GM12874 (cell line): ENCODE measurements at regions not wholly inside any gene's neighbourhood (a gene's known extent, or its start where the extent isn't known, plus 50 kb on each side); places are given as distances from the start of the nearest gene placed in this dataset.

Experiments used
- CTCF ChIP-seq: IDR thresholded peaks from 2 replicates; pipeline ENCODE4 v1.5.1; 2011; ENCODE audit warnings: low read depth, mild to moderate bottlenecking, control low read depth, low read length, moderate library complexity; ENCODE audit not compliant: insufficient read depth

DNA sequence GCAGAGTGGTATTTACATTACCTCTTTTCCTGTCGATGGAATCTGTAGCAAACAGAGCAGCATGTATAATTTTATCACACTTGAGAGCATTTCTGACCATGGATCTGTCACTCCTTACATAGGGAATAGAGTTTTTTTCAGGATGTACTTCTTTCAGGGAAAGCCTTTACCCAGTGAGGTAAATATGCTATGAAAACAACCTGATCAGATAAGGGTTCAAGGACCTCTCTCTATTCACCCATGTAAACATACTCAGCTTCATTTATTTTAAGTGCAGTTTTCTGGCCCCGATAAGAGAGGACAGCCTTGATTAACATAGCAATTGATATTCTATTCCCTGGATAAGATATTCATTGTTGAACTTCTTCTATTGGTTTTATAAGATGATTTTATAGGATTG lies 87.3 kb upstream of the ESX1 start:
- no peak for TF ChIP-seq CTCF

- TF ChIP-seq CTCF: no peak
These were observed 81.0 kb upstream of the ESX1 start for GRCh38 chrX:104335756-104336155.

DNA sequence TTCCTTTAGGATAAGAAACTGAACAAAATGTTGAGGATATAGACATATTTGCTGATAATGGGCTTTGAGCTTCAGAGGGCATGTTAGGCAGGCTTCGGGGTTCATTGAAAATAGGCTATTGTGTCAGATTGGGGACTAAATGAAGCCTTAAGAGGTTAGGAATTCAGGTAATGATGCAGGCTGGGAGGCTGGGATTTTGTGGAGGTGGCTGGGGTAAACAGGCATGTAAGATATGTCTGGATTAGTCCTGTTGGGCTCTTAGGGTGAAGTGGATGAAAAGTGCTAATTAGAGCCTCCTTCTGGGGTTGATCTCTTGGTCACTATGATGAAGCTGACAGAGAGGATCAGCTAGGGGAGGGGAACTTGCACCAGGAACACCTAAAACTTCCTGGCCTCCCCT lies 80.2 kb upstream of the ESX1 start:
- TF ChIP-seq CTCF: no peak

DNA sequence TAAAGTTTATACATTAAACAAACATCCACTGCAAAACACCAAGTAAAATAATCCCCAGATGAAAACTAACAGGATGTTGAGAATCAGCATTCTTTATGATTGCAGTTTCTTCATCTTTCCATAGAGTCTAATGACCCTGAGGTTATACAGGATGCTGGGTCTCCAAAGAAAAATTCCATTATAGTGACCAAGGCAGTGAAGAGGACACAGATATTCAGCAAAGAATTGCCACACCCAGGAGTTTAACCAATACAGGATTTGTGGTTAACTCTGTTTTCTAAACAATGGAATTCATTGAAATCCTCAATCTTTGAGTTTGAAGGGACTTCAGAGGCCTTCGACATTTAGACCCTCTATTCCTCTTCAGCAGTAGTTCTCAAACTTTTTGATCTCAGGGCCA lies 76.2 kb upstream of the ESX1 start:
- TF ChIP-seq CTCF: no peak

DNA sequence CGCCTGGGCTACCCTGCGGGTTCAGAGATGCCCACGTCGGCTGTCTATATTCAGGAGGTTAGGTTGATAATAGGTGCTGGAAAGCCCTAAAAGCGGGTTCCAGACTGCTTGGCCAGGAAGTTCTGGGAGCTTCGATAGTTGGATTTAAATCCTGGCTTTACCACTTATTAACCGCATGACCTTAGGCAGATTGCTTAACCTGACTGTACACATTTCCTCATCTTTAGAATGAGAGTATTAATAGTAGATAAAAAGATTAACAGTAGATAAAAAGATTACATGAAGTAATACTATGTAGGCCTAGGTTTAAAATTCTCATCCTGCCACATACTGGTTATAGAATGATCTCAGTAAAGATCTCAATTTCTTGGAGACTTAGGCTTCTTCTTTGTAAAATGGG lies 75.0 kb upstream of the ESX1 start:
- TF ChIP-seq CTCF: no peak

- no peak for TF ChIP-seq CTCF
These were observed 70.5 kb upstream of the ESX1 start for GRCh38 chrX:104325213-104325585.

- no peak for TF ChIP-seq CTCF
These were observed 69.9 kb upstream of the ESX1 start for GRCh38 chrX:104324461-104325212.
